SK-N-SH (cell line): ENCODE measurements at regions not wholly inside any gene's neighbourhood (a gene's known extent, or its start where the extent isn't known, plus 50 kb on each side); places are given as distances from the start of the nearest gene placed in this dataset.

ENCODE experiments used
- CTCF ChIP-seq: fragments of 200-600 bp; sonication (generic); IDR thresholded peaks from 2 replicates; pipeline ENCODE4 v1.6.1; 2017; ENCODE audit warnings: antibody characterized with exemption, mild to moderate bottlenecking, moderate library complexity
- EP300 ChIP-seq, 2 experiments: IDR thresholded peaks; 2 replicates each; pipeline versions ENCODE4 v1.4.0 to v1.6.1; 2012; ENCODE audit warnings: borderline replicate concordance in 1 of 2, low read depth in 1 of 2, low read length in 1 of 2
- MXI1 ChIP-seq: IDR thresholded peaks from 2 replicates; pipeline ENCODE4 v1.6.1; 2012; ENCODE audit warnings: mild to moderate bottlenecking, low read depth, low read length, improper control_type of control experiment
- PBX3 ChIP-seq: IDR thresholded peaks from 2 replicates; pipeline ENCODE4; 2012
- RAD21 ChIP-seq: IDR thresholded peaks from 2 replicates; pipeline ENCODE4 v1.6.1; 2012; ENCODE audit warnings: mild to moderate bottlenecking, low read length
- RFX5 ChIP-seq: IDR thresholded peaks from 2 replicates; pipeline ENCODE4 v1.6.1; 2012; ENCODE audit warnings: mild to moderate bottlenecking, improper control_type of control experiment, low read length

GRCh38 chr22:23377767-23378166 is 197.5 kb downstream of the BCR start:
- no peak for TF ChIP-seq RFX5
- no peak for TF ChIP-seq MXI1
- no peak for TF ChIP-seq PBX3
- no peak for TF ChIP-seq EP300 (IDR thresholded peaks at IDR 0.05; ENCODE audit: borderline replicate concordance in 1 of 2, low read depth in 1 of 2, low read length in 1 of 2)
- TF ChIP-seq CTCF = no peak
- TF ChIP-seq RAD21 = no peak
